H9 (cell line): ENCODE measurements at regions not wholly inside any gene's neighbourhood (a gene's known extent, or its start where the extent isn't known, plus 50 kb on each side); places are given as distances from the start of the nearest gene placed in this dataset.

Experiments used
- DNase-seq: peaks from one replicate; pipeline ENCODE4 v3.0.0-alpha.2; 2017
- H2AFZ ChIP-seq: one replicate; pipeline ENCODE4 v1.6.1; 2013; ENCODE audit warnings: mild to moderate bottlenecking, low read length, control low read depth, moderate library complexity
- H2AK5ac ChIP-seq: 2 replicates; pipeline ENCODE4 v1.6.1; 2013; ENCODE audit warnings: low read length, control low read depth, mixed read lengths; ENCODE audit not compliant: insufficient read length
- H2BK120ac ChIP-seq: one replicate; pipeline ENCODE4 v1.6.1; 2013; ENCODE audit warnings: low read depth, mild to moderate bottlenecking, low read length, control low read depth, inconsistent platforms; ENCODE audit not compliant: poor library complexity, severe bottlenecking
- H2BK12ac ChIP-seq: 2 replicates; pipeline ENCODE4 v1.6.1; 2013; ENCODE audit warnings: low read length, control low read depth, mixed read lengths, low read depth; ENCODE audit not compliant: insufficient read length
- H2BK15ac ChIP-seq: 2 replicates; pipeline ENCODE4 v1.6.1; 2013; ENCODE audit warnings: low read depth, low read length, control low read depth
- H2BK20ac ChIP-seq: one replicate; pipeline ENCODE4 v1.6.1; 2013; ENCODE audit warnings: low read depth, mild to moderate bottlenecking, low read length, control low read depth, inconsistent platforms; ENCODE audit not compliant: poor library complexity, severe bottlenecking
- H2BK5ac ChIP-seq: 2 replicates; pipeline ENCODE4 v1.6.1; 2013; ENCODE audit warnings: low read length, control low read depth, mixed read lengths; ENCODE audit not compliant: insufficient read length
- H3K14ac ChIP-seq: 2 replicates; pipeline ENCODE4 v1.6.1; 2013; ENCODE audit warnings: low read length, control low read depth; ENCODE audit not compliant: insufficient read depth
- H3K18ac ChIP-seq: 2 replicates; pipeline ENCODE4 v1.6.1; 2013; ENCODE audit warnings: low read depth, mild to moderate bottlenecking, mixed read lengths, low read length, control low read depth; ENCODE audit not compliant: insufficient read length
- H3K23ac ChIP-seq: 2 replicates; pipeline ENCODE4 v1.6.1; 2013; ENCODE audit warnings: low read length, control low read depth, mixed read lengths, low read depth; ENCODE audit not compliant: insufficient read length
- H3K23me2 ChIP-seq: 2 replicates; pipeline ENCODE4 v1.6.1; 2013; ENCODE audit warnings: low read depth, mild to moderate bottlenecking, mixed read lengths, low read length, control low read depth; ENCODE audit not compliant: insufficient read length, poor library complexity, severe bottlenecking
- H3K27ac ChIP-seq: 2 replicates; pipeline ENCODE4 v1.5.1; 2013; ENCODE audit warnings: low read length, control low read depth, mixed read lengths, low read depth; ENCODE audit not compliant: insufficient read length
- H3K27me3 ChIP-seq: 2 replicates; pipeline ENCODE4 v1.6.1; 2013; ENCODE audit warnings: low read length, control low read depth, inconsistent platforms; ENCODE audit not compliant: insufficient read depth
- H3K4ac ChIP-seq: 2 replicates; pipeline ENCODE4 v1.6.1; 2013; ENCODE audit warnings: low read depth, mild to moderate bottlenecking, control low read depth, inconsistent platforms, low read length, moderate library complexity
- H3K4me1 ChIP-seq: 2 replicates; pipeline ENCODE4 v1.6.1; 2013; ENCODE audit warnings: low read length, control low read depth, inconsistent platforms; ENCODE audit not compliant: insufficient read depth
- H3K4me2 ChIP-seq: 2 replicates; pipeline ENCODE4 v1.6.1; 2013; ENCODE audit warnings: low read length, control low read depth, mixed read lengths; ENCODE audit not compliant: insufficient read length, insufficient read depth
- H3K56ac ChIP-seq: 2 replicates; pipeline ENCODE4 v1.6.1; 2013; ENCODE audit warnings: low read depth, mild to moderate bottlenecking, mixed read lengths, low read length, control low read depth; ENCODE audit not compliant: insufficient read length
- H3K79me1 ChIP-seq: 2 replicates; pipeline ENCODE4 v1.6.1; 2013; ENCODE audit warnings: low read depth, mild to moderate bottlenecking, moderate library complexity, low read length, control low read depth, inconsistent platforms; ENCODE audit not compliant: insufficient read depth, poor library complexity, severe bottlenecking
- H3K79me2 ChIP-seq: 2 replicates; pipeline ENCODE4 v1.6.1; 2013; ENCODE audit warnings: low read length, control low read depth, inconsistent platforms; ENCODE audit not compliant: insufficient read depth
- H3K9ac ChIP-seq: 2 replicates; pipeline ENCODE4 v1.6.1; 2013; ENCODE audit warnings: low read length, control low read depth, mixed read lengths; ENCODE audit not compliant: insufficient read length; ENCODE audit errors: extremely low read depth
- H3K9me3 ChIP-seq: one replicate; pipeline ENCODE4 v1.6.1; 2013; ENCODE audit warnings: low read depth, low read length, inconsistent platforms; ENCODE audit not compliant: control insufficient read depth
- H3T11ph ChIP-seq: one replicate; pipeline ENCODE4 v1.6.1; 2013; ENCODE audit warnings: mild to moderate bottlenecking, low read length, control low read depth, inconsistent platforms
- H4K20me1 ChIP-seq: one replicate; pipeline ENCODE4 v1.6.1; 2013; ENCODE audit not compliant: control insufficient read depth, insufficient read length, insufficient read depth
- H4K5ac ChIP-seq: 2 replicates; pipeline ENCODE4 v1.6.1; 2013; ENCODE audit warnings: low read depth, mild to moderate bottlenecking, mixed read lengths, low read length, control low read depth; ENCODE audit not compliant: insufficient read length
- H4K8ac ChIP-seq: replicated peaks from 2 replicates; pipeline ENCODE4 v1.6.1; 2013; ENCODE audit warnings: low read length, control low read depth, mixed read lengths, low read depth; ENCODE audit not compliant: insufficient read length
- H4K91ac ChIP-seq: 2 replicates; pipeline ENCODE4 v1.6.1; 2013; ENCODE audit warnings: low read depth, mild to moderate bottlenecking, moderate library complexity, mixed read lengths, low read length, control low read depth; ENCODE audit not compliant: insufficient read length
- H3K27ac Mint-ChIP-seq, 3 experiments: 2 replicates in 2 of 3; 3 replicates in 1 of 3; pipeline ENCODE4 v1.8.0; 2020 to 2021; ENCODE audit warnings: mixed read lengths in 3 of 3, mild to moderate bottlenecking in 1 of 3, moderate library complexity in 1 of 3
- H3K27me3 Mint-ChIP-seq: 2 replicates; pipeline ENCODE4 v1.8.0; 2021; ENCODE audit warnings: low read depth, mild to moderate bottlenecking, moderate library complexity, mixed read lengths
- H3K36me3 Mint-ChIP-seq, 3 experiments: 2 replicates in 2 of 3; 3 replicates in 1 of 3; pipeline ENCODE4 v1.8.0; 2020 to 2021; ENCODE audit warnings: low read depth in 3 of 3, mixed read lengths in 3 of 3; ENCODE audit not compliant: insufficient read depth in 1 of 3
- H3K4me1 Mint-ChIP-seq, 2 experiments: 2 replicates each; pipeline ENCODE4 v1.8.0; 2020; ENCODE audit warnings: mixed read lengths in 2 of 2
- H3K4me3 Mint-ChIP-seq, 2 experiments: 2 replicates in 1 of 2; 3 replicates in 1 of 2; pipeline ENCODE4 v1.8.0; 2020 to 2021; ENCODE audit warnings: mild to moderate bottlenecking in 2 of 2, mixed read lengths in 2 of 2, moderate library complexity in 1 of 2
- H3K9me3 Mint-ChIP-seq, 2 experiments: 2 replicates in 1 of 2; 3 replicates in 1 of 2; pipeline ENCODE4 v1.8.0; 2020; ENCODE audit warnings: mild to moderate bottlenecking in 2 of 2, mixed read lengths in 2 of 2, moderate library complexity in 1 of 2
- CTCF ChIP-seq: fragments of 200-600 bp; sonication (generic); conservative IDR thresholded peaks from 3 replicates; pipeline ENCODE4 v1.8.0; 2021; ENCODE audit warnings: antibody characterized with exemption, mild to moderate bottlenecking
- WGBS: extraction: QIAGEN DNeasy Blood & Tissue Kit; methylation state at CpG from one replicate; pipeline ENCODE4 v1.1.7; 2013; ENCODE audit warnings: missing lambda C conversion rate, low lambda C conversion rate, mixed read lengths; ENCODE audit not compliant: insufficient read length; ENCODE audit errors: extremely low coverage; 5-methylcytosine and 5-hydroxymethylcytosine counted together

- Histone ChIP-seq H4K8ac (no peak overlapping the region), H3K23ac (no peak overlapping the region), H3K79me2 (no peaks in the 10 kb centered on the region), H2BK12ac (no peak overlapping the region), H3K56ac (no peak overlapping the region), H2AFZ (no peak overlapping the region), H3K79me1 (no peaks in the 10 kb centered on the region), H3K27ac (no peak overlapping the region), H2AK5ac (no peak overlapping the region), H3T11ph (no peak overlapping the region), H3K4ac (no peak overlapping the region), H3K27me3 (no peaks in the 10 kb centered on the region), H2BK5ac (no peak overlapping the region), H3K14ac (no peak overlapping the region), H3K9me3 (no peaks in the 10 kb centered on the region), H4K91ac (no peak overlapping the region), H3K4me2 (no peak overlapping the region), H2BK20ac (no peak overlapping the region), H4K20me1 (no peaks in the 10 kb centered on the region), H4K5ac (no peak overlapping the region), H3K23me2 (no peaks in the 10 kb centered on the region), H2BK120ac (no peak overlapping the region), H3K9ac (no peak overlapping the region), H3K4me1 (no peaks in the 10 kb centered on the region), H3K18ac (no peak overlapping the region), H2BK15ac (no peak overlapping the region)
- Mint-ChIP-seq H3K36me3 (peaks cover 0 to 2% (median 0%) of the 10 kb centered on the region in 3 experiments; a peak in 2 of 7 replicates), H3K9me3 (peaks cover 3 to 13% of the 10 kb centered on the region in 2 experiments; a peak in 4 of 5 replicates), H3K4me1 (no peaks in the 10 kb centered on the region), H3K27me3 (no peaks in the 10 kb centered on the region), H3K4me3 (no peak overlapping the region), H3K27ac (no peak overlapping the region)
- WGBS: 100% methylated on average over 1 of the region's 3 CpGs
- DNase-seq: no peak
- TF ChIP-seq CTCF: no peak
Observed at GRCh38 chr2:4780679-4781078, 911.5 kb upstream of the SOX11 start.
